ENCODE measurements at regions not wholly inside any gene's neighbourhood (a gene's known extent, or its start where the extent isn't known, plus 50 kb on each side); places are given as distances from the start of the nearest gene placed in this dataset.

DNA sequence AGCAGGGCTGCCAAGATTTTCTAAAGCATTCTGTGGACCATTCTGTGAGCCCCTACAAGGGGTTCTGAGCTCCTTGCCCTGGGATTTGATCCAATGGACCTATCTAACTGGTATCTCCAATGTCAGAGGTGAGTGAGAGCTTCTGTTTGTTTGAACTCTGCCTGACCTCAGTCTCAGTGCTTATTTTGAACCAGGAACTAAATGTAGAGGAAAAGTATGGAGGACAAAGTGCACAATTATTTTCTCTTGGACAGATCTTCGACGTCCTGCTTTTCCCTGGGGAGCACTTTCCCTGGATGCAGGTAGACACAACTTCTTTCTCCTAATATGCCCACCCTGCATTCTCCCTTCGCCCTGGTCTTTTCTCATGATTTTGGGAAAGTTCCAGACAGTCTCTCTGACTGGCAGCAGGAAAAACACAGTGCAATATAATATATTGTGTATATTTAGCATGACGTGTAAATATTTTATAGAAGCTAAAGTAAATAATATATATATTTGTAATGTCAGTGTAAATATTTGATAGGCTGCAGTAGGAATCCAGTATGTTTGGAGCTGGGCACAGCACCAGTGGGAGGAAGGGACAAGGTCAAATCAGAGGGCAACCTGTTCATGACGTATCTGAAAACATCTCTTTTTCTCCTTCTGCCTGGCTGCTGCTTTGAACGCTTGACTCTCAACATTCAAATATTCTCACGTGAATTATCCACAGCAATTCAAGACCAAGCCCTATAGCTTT, 184.0 kb upstream of the LYZL1 start:
- Mint-ChIP-seq H3K36me3 (no peaks in the 10 kb centered on the region), H3K9me3 (peaks cover 0 to 5% (median 0%) of the 10 kb centered on the region in 8 donors), H3K4me3 (no peak overlapping the region), H3K27ac (no peak overlapping the region), H3K27me3 (peaks cover 6 to 7% of the 10 kb centered on the region in 2 donors), H3K4me1 (peaks cover 0 to 3% (median 0%) of the 10 kb centered on the region in 4 donors)
- ChIA-PET POLR2A (ENCODE audit: partially characterized antibody) (no interaction called here), CTCF (ENCODE audit: partially characterized antibody) (interaction anchor here (1.4 kb wide), 1 partner anchor 10 kb away, joined by 3 read pairs; no protein-coding TSS in a partner anchor)
- H3K4me3 ChIP-seq (ENCODE audit: low read length in 2 of 2) = no peak overlapping the region
- no peaks in the 10 kb centered on the region for H3K9me3 ChIP-seq (ENCODE audit: control insufficient read depth in 1 of 2, low read length in 2 of 2)
- no peaks in the 10 kb centered on the region for H3K27me3 ChIP-seq (ENCODE audit: insufficient read depth, low read length)
- no peak for DNase-seq
- H3K36me3 ChIP-seq (ENCODE audit: insufficient read depth, low read length) = no peaks in the 10 kb centered on the region
- intact Hi-C loops (cut with micrococcal nuclease) = no loop called here
- H3K27ac ChIP-seq (ENCODE audit: low read depth, low read length) = no peak overlapping the region
- H3K4me1 ChIP-seq (ENCODE audit: insufficient read depth, low read length) = no peaks in the 10 kb centered on the region

DNA sequence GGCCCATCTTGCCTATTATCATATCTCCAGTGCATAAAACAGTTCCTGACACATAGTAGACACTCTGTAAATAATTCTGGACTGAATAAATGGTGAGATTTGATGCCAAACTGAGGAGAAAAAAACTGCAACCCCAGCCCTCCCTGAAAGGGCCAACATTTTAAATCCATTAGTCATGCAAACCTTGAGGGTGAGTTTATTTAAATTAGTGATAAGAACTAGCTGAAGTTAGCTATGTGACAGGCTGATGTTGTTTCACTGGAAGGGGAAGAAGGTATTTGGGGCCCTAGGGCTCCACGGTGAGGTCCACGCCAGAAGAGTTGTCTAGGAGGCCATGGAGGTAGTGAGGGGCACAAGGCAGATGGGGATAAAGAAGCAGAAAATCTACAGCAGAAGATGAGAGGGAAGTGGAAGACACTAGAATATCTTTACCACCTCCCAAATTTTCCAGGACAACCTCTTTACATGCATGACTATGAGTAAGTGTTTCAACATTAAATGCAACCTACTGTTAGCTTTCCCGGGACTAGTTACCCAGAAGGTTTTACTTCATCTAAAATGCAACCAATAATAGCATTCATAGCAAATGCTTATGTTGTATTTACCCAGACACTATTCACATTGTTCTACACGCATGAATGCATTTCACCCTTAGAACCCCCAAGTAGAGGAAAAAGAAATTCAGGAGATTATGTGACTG, 183.2 kb upstream of the LYZL1 start:
- H3K27ac ChIP-seq (ENCODE audit: low read depth, low read length) = no peak overlapping the region
- no peak for DNase-seq
- no peaks in the 10 kb centered on the region for H3K9me3 ChIP-seq (ENCODE audit: control insufficient read depth in 1 of 2, low read length in 2 of 2)
- Mint-ChIP-seq H3K9me3 (peaks cover 0 to 5% (median 0%) of the 10 kb centered on the region in 8 donors), H3K4me1 (peaks cover 0 to 3% (median 0%) of the 10 kb centered on the region in 4 donors), H3K36me3 (no peaks in the 10 kb centered on the region), H3K27me3 (peaks cover 6 to 7% of the 10 kb centered on the region in 2 donors), H3K27ac (no peak overlapping the region), H3K4me3 (no peak overlapping the region)
- no peaks in the 10 kb centered on the region for H3K27me3 ChIP-seq (ENCODE audit: insufficient read depth, low read length)
- H3K36me3 ChIP-seq (ENCODE audit: insufficient read depth, low read length) = no peaks in the 10 kb centered on the region
- no peaks in the 10 kb centered on the region for H3K4me1 ChIP-seq (ENCODE audit: insufficient read depth, low read length)
- intact Hi-C loops (cut with micrococcal nuclease) = no loop called here
- ChIA-PET CTCF (ENCODE audit: partially characterized antibody) (interaction anchor here (1.4 kb wide), 1 partner anchor 11 kb away, joined by 3 read pairs; no protein-coding TSS in a partner anchor), POLR2A (ENCODE audit: partially characterized antibody) (no interaction called here)
- H3K4me3 ChIP-seq (ENCODE audit: low read length in 2 of 2) = no peak overlapping the region

DNA sequence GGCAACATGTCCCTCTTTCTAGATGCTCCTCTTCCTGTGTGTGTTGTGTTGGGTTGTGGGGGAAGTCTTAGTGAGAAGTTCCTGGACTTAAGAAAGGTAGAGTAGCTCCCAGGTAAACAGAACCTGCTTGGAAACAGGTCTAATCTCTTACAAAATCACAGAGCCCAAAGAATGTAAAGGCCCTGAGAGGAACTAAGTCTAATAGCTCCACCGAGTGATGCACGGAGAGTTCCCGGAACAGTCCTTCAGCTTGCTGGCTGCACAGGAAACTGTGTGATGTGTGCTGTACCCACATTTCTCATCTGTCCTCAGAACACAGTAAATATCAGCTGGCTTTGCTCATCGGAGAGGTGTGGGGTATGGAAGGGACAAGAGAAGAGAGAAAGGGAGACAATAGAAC, 182.6 kb upstream of the LYZL1 start:
- Mint-ChIP-seq H3K9me3 (peaks cover 0 to 5% (median 0%) of the 10 kb centered on the region in 8 donors), H3K27me3 (peaks cover 4 to 5% of the 10 kb centered on the region in 2 donors), H3K27ac (no peak overlapping the region), H3K4me3 (no peak overlapping the region), H3K36me3 (no peaks in the 10 kb centered on the region), H3K4me1 (peaks cover 0 to 3% (median 0%) of the 10 kb centered on the region in 4 donors)
- Histone ChIP-seq H3K9me3 (ENCODE audit: control insufficient read depth in 1 of 2, low read length in 2 of 2) (no peaks in the 10 kb centered on the region), H3K27me3 (ENCODE audit: insufficient read depth, low read length) (no peaks in the 10 kb centered on the region), H3K36me3 (ENCODE audit: insufficient read depth, low read length) (no peaks in the 10 kb centered on the region), H3K4me3 (ENCODE audit: low read length in 2 of 2) (no peak overlapping the region), H3K27ac (ENCODE audit: low read depth, low read length) (no peak overlapping the region), H3K4me1 (ENCODE audit: insufficient read depth, low read length) (no peaks in the 10 kb centered on the region)
- ChIA-PET CTCF (ENCODE audit: partially characterized antibody) (no interaction called here), POLR2A (ENCODE audit: partially characterized antibody) (no interaction called here)
- intact Hi-C loops (cut with micrococcal nuclease) = no loop called here
- no peak for DNase-seq

DNA sequence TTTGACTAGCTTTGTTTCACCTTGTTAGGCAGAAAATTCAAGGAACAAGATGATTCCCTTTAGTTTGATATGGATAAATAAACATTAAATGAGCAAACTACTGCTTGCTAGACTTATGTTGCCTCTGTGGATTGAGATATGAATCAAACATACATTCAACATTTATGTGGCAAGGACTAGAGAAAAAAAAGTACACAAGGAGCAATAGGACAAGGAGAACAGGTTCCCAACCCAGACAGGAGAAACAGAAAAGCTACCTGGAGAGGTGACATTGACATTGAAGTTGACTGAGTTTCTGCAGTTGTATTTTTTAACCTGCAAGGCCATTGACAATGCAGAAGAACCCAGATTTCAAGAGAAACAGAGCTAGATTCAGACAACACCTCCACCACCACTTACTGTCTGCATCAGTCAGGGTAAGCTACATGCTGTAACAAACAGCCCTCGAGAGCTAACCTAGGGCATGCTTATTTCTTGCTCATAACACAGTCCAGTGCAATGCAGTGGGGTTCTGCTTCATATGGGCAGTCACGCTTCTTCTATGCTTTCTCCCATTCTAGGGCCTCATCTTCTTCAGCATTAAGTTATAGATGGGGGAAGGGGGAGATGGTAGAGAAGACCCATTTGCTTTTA, 180.9 kb upstream of the LYZL1 start:
- Mint-ChIP-seq H3K4me3 (no peak overlapping the region), H3K36me3 (no peaks in the 10 kb centered on the region), H3K27ac (no peak overlapping the region), H3K4me1 (peaks cover 0 to 3% (median 0%) of the 10 kb centered on the region in 4 donors), H3K9me3 (peaks cover 0 to 3% (median under 1%) of the 10 kb centered on the region in 8 donors), H3K27me3 (peaks cover 0 to 5% of the 10 kb centered on the region in 2 donors)
- H3K27me3 ChIP-seq (ENCODE audit: insufficient read depth, low read length) = no peaks in the 10 kb centered on the region
- H3K4me3 ChIP-seq (ENCODE audit: low read length in 2 of 2) = no peak overlapping the region
- H3K4me1 ChIP-seq (ENCODE audit: insufficient read depth, low read length) = no peaks in the 10 kb centered on the region
- DNase-seq = no peak
- no peaks in the 10 kb centered on the region for H3K9me3 ChIP-seq (ENCODE audit: control insufficient read depth in 1 of 2, low read length in 2 of 2)
- no peaks in the 10 kb centered on the region for H3K36me3 ChIP-seq (ENCODE audit: insufficient read depth, low read length)
- CTCF ChIA-PET (ENCODE audit: partially characterized antibody) = interaction anchor here (1.6 kb wide), 1 partner anchor 12 kb away, joined by 4 read pairs; no protein-coding TSS in a partner anchor
- POLR2A ChIA-PET (ENCODE audit: partially characterized antibody) = no interaction called here
- intact Hi-C loops (cut with micrococcal nuclease) = no loop called here
- no peak overlapping the region for H3K27ac ChIP-seq (ENCODE audit: low read depth, low read length)

DNA sequence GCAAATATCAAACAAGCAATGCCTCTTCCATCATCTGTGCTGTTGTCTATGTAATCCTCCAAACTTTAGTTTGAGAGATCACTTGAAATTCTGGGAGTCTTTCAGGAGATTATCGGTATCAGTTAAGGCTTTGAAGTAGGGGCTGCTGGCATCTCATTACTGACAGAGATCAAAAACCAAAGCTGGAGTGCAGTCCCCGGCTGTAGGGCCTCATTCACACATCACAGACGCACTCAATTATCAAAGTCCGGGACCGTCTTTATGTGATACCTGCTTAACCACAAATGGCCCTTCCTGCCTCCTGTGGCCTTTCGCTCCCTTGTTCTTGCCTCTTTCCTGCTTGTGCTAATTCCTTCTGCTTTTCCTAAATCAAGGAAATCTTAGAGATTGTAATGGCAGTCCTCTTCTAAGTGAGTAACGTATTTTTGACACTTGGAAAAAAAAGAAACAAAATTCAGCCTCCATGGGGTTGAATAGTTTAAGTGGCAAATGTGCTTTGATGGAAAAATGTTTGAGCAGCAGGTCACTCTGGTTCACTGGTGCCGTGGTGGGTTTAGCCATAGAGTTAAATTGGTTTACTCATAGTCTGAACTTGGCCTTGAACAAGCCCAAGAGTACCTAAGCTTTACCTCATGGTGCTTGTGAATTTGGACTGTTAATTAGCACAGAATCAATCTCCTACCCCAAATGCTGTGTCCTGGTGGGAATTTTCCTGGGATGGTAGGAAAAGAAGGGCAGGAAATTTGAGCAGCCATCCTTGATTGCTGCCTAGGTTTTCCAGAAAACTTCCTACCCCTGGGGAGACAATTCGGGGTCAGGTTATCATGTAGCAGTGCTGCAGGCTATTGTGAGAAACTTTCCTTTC, 178.9 kb upstream of the LYZL1 start:
- Histone ChIP-seq H3K4me3 (ENCODE audit: low read length in 2 of 2) (no peak overlapping the region), H3K27me3 (ENCODE audit: insufficient read depth, low read length) (no peaks in the 10 kb centered on the region), H3K27ac (ENCODE audit: low read depth, low read length) (no peak overlapping the region), H3K9me3 (ENCODE audit: control insufficient read depth in 1 of 2, low read length in 2 of 2) (no peaks in the 10 kb centered on the region), H3K4me1 (ENCODE audit: insufficient read depth, low read length) (no peaks in the 10 kb centered on the region), H3K36me3 (ENCODE audit: insufficient read depth, low read length) (no peaks in the 10 kb centered on the region)
- ChIA-PET POLR2A (ENCODE audit: partially characterized antibody) (no interaction called here), CTCF (ENCODE audit: partially characterized antibody) (no interaction called here)
- no peak overlapping the region for H3K27ac Mint-ChIP-seq
- peaks cover 0 to 13% (median 2%) of the 10 kb centered on the region in 8 donors for H3K9me3 Mint-ChIP-seq
- DNase-seq = no peak
- peaks cover 0 to 3% (median 0%) of the 10 kb centered on the region in 4 donors for H3K4me1 Mint-ChIP-seq
- H3K27me3 Mint-ChIP-seq = peaks cover 1 to 5% of the 10 kb centered on the region in 2 donors
- no peaks in the 10 kb centered on the region for H3K36me3 Mint-ChIP-seq
- intact Hi-C loops (cut with micrococcal nuclease) = no loop called here
- no peak overlapping the region for H3K4me3 Mint-ChIP-seq

DNA sequence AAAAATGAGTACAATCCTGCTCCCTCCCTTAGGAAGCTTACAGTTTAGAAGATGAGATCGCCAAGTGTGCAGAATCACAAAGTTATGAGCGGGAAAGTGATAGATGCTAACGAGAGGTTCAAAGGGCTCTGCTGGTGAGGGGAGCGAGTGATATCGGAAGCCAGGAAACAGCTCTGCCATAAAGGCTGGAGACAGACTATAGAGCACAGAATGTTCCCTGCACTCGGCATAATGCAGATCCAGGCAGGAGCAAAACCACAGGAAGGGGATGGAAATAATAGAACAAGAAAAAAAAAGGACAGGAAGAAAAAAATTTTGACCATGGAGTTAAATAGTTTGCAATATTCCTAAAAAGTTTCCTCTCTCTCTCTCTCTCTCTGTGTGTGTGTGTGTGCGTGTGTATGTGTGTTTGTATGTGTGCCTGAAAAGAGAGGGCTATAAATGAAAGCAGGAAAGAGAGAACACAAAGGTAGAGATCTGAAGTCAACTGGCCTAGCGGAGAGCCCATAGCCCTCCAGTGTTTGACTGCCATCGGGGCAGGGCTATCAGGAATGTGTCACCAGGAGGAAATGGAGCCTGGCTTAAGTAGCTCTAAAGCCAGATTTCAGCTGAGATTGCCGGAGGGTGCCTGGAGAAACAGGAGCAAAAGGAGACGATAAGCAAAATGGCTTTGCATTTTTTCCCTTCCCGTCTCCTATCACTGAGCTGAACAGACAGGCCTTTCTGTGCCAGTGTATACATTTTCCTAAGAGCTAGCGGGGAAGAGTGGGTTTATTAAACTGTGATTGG, 175.8 kb upstream of the LYZL1 start:
- H3K4me1 Mint-ChIP-seq = no peaks in the 10 kb centered on the region
- Histone ChIP-seq H3K27me3 (ENCODE audit: insufficient read depth, low read length) (no peaks in the 10 kb centered on the region), H3K36me3 (ENCODE audit: insufficient read depth, low read length) (no peaks in the 10 kb centered on the region), H3K9me3 (ENCODE audit: control insufficient read depth in 1 of 2, low read length in 2 of 2) (peaks cover 0 to 2% of the 10 kb centered on the region in 2 donors), H3K4me1 (ENCODE audit: insufficient read depth, low read length) (no peaks in the 10 kb centered on the region), H3K4me3 (ENCODE audit: low read length in 2 of 2) (no peak overlapping the region), H3K27ac (ENCODE audit: low read depth, low read length) (no peak overlapping the region)
- H3K27ac Mint-ChIP-seq = no peak overlapping the region
- H3K27me3 Mint-ChIP-seq = peaks cover 0 to 1% of the 10 kb centered on the region in 2 donors
- no peaks in the 10 kb centered on the region for H3K36me3 Mint-ChIP-seq
- H3K4me3 Mint-ChIP-seq = no peak overlapping the region
- intact Hi-C loops (cut with micrococcal nuclease) = no loop called here
- peaks cover 0 to 34% (median 19%) of the 10 kb centered on the region in 8 donors for H3K9me3 Mint-ChIP-seq
- DNase-seq = no peak
- ChIA-PET CTCF (ENCODE audit: partially characterized antibody) (no interaction called here), POLR2A (ENCODE audit: partially characterized antibody) (no interaction called here)

All from CD4-positive, alpha-beta memory T cell (primary cell).